ENCODE measurements at regions not wholly inside any gene's neighbourhood (a gene's known extent, or its start where the extent isn't known, plus 50 kb on each side); places are given as distances from the start of the nearest gene placed in this dataset.

DNA sequence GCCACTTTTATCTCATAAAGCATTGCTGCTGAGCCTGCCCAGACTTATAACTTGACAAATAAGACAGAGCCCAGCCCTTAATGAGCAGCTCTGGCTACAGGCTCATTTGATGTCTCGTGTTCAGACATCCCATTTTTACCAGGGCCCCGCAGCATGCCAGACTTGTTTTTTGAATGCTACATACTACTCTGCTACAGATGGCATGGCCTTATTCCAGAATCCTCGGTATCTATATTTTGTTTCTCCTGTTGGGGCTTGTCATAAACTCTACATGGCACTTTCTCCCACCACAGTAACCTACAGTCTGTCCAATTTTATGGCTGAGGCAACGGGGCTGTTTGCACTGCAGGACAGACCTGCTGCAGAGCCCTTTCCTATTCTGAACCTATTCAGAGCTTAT lies 179.0 kb upstream of the DDX18 start:
- TF ChIP-seq EZH2 (IDR thresholded peaks at IDR 0.05; ENCODE audit: insufficient read depth, poor library complexity, severe bottlenecking) (no peak), EZH2phosphoT487 (IDR thresholded peaks at IDR 0.05; ENCODE audit: insufficient read depth, low read depth) (no peak)
